HG02885 (cell line): ENCODE measurements at regions not wholly inside any gene's neighbourhood (a gene's known extent, or its start where the extent isn't known, plus 50 kb on each side); places are given as distances from the start of the nearest gene placed in this dataset.
"Not testable (repeated sequence)": the region's sequence is repeated elsewhere in the genome, so short reads cannot be mapped to it uniquely, and the experiment has no call there.

ENCODE experiments used
- ATAC-seq: cut with Tn5 transposase; IDR thresholded peaks from one replicate; pipeline ENCODE4 v1.9.1; 2021; ENCODE audit warnings: mild to moderate bottlenecking; ENCODE audit not compliant: unreplicated experiment, poor library complexity

DNA sequence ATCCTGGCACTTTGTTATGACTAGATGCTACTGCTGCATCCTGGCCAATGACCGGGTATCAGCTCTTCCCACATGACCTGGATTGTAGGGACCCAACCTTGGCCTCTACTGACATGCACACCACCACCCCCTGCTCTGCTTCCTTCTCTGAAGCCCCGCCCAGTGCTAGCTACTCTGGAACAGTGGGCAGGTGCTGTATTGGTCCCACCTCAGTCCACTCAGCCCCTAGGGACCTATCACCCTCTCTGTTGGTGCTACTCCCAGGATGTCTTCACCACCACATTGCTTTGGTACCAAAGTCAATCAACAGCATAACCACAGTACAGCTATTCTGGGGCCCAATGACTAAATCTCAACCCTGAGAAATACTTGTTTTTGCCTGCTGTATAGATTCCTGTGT, 170.2 kb upstream of the PRICKLE2 start:
- no peak for ATAC-seq

DNA sequence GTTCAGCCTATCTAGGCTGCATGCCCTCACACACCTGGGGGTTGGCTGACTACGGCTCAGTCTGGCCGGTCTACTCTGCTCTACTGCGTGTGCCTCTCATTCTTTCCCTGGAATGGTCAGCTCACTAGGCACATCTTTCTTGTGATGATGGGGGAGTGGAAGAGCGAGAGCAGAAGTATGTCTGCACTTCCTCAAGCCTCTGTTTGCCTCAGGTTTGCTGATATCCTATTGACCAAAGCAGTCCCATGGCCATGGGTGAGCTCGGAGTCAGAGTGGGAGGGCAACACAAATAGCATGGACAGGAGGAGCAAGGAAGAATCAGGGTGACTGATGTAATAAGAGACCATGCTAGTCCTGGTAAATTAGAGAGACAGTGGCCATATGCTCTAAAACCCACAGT, 167.9 kb upstream of the PRICKLE2 start:
- ATAC-seq: no peak

DNA sequence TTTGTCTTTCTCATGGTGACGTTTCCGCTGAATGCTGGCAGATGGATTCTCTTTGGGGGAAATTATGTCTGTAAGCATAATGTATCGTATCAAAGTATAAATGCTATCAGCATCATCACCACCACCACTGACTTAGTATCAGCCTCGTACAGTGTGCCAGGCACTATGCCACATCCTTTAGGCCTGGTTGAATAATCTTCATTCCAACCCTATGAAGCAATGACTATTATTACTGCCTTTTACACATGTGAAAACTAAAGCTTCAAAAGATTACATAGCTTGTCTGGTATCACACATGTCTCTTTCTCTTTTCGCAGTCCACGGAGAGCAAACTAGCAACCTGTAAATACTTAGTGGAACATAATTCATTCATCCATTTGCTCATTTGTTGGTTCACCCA, 166.7 kb upstream of the PRICKLE2 start:
- ATAC-seq: no peak

DNA sequence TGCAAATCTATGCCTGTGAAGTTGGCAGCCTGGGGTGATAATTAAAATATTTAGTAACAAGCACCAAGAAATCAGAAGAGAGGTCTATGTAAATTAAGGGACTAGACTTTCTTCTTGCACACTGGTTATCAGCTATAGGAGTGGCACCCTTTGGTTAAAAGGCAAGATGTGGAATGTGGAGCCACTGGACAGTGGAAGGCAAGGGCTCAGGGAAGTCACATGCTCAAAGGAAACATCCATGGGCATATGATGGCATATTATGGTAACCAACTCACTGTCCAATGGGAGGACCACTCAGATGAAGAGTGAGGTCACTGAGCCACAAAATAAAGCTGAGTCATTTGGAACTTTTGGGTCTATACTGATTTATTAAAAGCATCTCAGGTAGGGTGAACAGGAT, 165.6 kb upstream of the PRICKLE2 start:
- ATAC-seq: no peak

DNA sequence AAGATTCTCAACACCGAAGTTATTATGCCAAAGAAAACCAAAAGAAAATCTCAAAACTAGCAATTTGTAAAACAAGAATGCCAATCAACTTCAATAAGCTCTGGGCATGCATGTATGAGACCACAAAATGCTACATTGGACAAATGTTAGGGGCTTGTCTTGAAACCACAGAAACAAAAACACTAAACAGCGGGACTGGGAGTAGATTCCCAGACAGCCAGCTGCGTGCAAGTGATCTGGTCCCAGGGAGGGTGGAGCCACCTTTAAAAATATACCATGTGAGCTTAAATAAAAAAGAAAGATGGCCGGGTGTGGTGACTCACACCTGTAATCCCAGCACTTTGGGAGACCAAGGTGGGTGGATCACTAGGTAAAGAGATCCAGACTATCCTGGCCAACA, 163.6 kb upstream of the PRICKLE2 start:
- ATAC-seq: no peak

DNA sequence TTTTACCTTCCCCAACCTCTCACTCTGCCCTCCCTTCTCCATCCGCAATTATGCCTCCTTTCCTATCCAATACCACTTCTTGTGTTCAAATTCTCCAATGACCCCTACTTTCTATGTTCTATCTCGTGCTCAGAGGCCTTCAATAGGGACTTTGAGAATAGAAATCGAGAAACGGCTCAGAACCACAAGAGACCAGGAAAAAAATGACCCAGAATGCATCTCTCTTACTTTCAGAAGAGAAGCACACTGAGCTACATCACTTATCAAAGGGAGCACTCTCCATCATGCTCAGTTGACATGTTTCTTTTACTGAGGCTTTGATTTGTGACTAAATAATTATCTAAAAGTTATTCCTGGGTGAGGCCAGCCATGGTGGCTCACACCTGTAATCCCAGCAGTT, 162.4 kb upstream of the PRICKLE2 start:
- ATAC-seq: no peak

DNA sequence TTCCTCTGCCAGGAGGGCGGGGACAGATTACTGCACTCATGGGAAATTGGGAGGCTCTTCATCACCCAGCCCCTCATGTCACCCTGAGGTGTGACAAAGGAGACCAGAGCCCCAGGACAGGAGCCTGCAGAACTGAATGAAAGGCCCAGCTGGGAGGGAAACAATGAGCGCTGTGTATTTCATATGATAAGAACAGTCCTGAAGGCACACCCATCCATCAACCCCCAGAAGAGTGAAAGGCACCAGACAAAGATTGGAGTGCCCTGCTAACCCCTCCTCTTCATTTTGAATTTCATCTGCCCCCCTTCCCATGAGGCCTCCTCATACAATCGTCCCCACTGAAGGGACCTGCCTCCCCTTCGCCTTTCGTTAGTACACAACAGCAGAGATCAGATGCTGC, 160.0 kb upstream of the PRICKLE2 start:
- ATAC-seq: no peak

DNA sequence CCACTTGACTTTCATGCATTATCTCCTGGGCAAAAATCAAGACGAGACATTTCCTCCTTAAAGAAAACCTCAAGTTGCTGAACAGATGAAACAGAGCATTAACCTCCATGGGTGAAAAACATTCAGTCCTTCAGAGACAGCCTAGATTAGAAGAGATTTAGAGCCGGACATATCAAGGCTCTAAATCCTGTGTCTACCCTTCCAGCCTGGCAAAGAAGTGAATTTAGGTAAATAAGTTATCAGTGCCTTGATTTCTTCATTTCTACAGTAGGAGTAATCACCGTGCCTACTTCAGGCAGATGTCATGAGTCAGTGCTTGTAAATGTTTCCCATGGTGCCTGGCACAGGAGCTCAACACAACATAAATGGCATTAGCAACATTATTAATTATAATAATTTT, 159.3 kb upstream of the PRICKLE2 start:
- ATAC-seq: no peak

DNA sequence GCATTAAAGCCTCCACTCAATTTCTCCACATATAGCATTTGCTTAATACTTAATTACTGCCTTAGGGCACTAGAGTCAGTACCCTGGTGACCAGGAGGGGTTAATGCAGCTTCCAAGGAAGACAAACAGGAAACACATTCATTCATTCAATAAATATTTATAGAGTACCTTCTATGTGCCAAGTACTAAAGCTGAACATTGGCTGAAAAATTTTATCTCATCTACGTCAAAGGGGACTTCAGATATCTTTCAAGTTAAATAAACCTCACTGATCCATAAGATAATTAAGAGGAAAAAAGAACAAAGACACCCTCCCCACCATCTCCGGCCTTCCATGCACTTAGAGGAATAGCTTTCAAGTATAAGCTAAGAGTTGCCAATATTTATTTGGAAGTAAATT, 156.9 kb upstream of the PRICKLE2 start:
- no peak for ATAC-seq

DNA sequence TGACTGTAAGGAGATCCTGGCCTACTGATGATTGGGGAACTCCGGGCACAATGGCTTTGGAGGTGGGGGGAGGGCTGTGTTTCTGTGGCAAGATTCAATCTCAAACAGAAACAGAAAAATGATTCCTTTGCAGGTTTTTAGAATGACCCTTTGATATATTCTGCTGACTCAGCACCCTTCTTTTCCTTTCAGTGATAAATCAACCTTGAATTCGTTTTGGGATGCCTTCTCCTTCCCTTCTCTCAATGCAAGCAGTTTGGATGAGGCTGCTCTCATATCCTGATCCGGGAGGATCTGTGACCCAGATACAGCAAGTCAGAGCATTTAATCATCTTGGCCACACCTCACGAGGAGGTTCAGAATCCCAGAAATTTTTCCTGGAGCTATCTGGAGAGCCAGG, 156.1 kb upstream of the PRICKLE2 start:
- no peak for ATAC-seq

DNA sequence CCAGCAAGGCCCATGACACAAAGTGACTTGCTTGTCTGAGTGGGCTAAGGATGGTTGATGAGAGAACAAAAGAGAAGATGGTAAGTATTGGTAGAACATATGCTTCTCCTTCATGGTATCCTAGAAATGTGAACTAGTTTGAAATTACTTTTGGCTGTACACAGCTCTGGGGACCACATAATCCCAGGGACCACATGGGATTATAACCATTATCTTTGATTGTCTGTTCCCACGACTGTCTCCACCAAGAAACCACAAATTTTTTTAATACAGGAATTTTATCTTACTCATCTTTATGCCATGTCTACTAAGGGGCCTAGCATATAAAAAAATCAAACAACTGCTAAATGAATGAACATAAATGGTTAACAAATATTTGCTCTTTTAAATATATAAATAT, 155.3 kb upstream of the PRICKLE2 start:
- ATAC-seq: no peak

DNA sequence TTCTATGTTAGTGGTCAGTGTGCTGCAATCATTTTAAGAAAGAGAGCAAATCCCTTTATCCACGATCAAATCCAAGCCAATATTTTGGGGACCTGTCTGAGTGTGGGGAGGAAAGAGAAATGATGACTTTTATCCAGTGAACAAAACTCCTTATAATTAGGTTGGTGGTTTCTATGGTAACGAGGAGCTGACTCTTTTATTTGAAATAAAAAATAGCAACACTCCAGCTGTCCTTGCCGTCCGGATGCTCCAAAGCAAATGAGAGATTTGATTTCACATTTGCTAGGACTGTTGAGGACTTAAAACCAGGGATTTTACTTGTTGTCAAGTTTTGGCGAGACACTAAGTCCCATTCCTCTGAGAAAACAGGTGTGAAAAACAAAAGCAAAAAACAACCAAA, 154.0 kb upstream of the PRICKLE2 start:
- ATAC-seq: no peak

DNA sequence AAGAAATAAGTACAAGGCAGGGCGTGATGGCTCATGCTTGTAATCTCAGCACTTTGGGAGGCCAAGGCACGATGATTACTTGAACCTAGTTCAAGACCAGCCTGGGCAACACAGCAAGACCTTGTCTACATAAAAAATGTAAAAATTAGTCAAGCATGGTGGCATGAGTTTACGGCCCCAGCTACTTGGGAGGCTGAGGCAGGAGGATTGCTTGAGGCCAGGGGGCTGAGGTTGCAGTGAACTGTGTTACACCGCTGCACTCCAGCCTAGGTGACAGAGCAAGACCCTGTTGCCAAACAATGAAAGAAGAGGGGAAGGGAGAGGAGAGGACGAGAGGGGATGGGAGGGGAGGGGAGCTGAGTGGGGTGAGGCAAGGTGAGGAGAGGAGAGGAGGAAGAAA, 152.7 kb upstream of the PRICKLE2 start:
- no peak for ATAC-seq

DNA sequence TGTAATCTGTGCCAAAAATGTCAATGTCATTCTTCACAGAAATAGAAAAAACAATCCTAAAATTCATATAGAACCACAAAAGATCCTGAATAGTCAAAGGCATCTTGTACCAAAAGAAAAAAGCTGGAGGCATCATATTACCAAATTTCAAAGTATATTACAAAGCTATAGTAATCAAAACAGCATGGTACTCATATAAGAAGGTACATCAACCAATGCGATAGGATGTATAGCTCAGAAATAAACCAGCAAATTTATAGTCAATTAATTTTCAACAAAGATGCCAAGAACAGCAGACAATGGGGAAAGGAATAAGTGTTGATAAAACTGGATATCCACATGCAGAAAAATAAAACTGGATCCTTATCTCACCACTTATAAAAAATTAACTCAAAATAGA, 150.5 kb upstream of the PRICKLE2 start:
- no peak for ATAC-seq

DNA sequence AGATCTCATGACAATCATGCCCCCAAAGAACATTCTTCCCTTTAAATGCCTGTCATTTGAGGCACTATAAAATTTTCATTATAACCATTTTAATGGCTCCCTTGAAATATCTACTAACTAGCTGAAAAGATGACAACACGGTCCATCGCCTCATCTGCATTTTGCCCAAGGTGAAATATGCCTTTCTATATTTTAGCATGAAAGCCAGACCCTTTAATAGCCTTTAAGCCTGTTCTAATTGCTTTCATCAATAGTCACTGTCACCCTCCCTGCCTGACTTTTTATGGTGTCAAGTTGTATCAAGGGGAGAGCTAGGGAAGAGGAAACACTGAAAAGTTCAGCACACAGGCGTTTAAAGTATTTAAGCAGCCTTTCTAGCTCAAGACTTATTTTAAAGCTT, 144.1 kb upstream of the PRICKLE2 start:
- no peak for ATAC-seq

DNA sequence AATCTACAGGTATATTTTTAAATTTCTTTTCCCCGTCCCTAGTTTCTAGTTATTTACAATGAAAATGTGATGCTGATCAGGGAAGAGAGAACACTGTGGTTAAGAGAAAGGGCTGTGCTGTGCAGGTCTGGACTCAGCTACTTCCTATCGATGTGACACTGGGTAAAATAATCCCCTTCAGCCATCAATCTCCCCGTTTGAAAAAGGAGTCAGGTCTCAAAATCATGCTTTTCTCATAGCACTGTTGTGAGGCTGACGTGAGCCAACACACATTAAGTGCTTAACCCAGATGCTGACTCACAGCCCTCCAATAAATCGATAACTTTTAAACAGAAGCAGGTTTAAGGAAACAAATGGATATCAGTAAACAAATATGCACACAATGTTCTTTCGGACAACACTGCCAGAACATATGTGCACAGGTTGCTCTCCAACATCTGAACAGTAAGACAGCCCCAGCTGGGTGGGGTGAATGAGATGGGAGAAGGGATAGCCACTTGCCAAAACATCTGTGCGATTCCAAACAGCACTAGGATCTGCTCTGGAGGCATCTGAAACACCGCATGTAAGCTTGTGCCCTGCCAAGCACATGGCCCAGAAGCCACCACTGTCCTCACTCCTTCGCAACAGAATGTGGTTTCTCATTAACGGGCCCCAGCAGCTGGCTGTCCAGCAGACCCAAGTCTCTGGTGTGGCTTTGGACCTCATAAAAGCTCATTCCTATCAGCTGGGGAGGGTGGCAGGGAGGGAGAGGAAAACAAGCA, 143.2 kb upstream of the PRICKLE2 start:
- peak; percentile 60 for ATAC-seq

DNA sequence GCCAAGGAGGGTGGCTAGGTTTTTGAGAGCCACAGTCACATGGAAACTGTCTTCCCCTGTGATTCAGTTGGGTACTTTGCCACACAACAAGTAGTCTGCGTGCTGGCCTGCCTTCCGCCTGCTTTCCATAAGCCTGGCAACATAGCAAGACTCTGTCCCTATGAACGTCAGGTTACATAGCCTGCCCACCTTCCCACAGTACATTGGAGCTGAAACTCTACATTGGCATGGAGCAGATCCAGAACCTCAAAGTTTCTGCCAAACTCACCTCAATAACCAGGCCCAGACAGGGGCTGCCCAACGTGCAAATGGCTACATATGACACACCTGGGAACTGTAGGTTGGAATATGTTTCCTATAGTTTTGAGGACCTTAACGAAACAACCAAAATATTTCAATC, 140.6 kb upstream of the PRICKLE2 start:
- no peak for ATAC-seq

DNA sequence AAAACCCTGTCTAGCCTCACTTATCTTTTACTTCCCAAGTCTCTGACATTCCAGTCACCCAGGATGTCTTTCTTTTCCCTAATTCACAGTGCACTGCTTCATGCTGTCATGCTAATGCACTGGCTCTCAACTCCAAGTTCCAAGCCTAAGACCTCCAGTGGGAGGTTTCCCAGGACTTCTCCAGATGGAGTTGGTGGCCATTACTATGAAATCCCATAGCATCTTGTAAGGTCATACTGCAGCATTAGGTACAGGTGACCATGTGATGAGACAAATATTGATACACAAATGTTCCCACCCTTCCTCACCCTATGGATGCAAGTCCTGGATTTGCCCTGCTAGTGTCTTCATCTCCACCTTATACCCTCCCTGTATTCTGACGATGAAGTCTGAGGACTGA, 138.6 kb upstream of the PRICKLE2 start:
- no peak for ATAC-seq

DNA sequence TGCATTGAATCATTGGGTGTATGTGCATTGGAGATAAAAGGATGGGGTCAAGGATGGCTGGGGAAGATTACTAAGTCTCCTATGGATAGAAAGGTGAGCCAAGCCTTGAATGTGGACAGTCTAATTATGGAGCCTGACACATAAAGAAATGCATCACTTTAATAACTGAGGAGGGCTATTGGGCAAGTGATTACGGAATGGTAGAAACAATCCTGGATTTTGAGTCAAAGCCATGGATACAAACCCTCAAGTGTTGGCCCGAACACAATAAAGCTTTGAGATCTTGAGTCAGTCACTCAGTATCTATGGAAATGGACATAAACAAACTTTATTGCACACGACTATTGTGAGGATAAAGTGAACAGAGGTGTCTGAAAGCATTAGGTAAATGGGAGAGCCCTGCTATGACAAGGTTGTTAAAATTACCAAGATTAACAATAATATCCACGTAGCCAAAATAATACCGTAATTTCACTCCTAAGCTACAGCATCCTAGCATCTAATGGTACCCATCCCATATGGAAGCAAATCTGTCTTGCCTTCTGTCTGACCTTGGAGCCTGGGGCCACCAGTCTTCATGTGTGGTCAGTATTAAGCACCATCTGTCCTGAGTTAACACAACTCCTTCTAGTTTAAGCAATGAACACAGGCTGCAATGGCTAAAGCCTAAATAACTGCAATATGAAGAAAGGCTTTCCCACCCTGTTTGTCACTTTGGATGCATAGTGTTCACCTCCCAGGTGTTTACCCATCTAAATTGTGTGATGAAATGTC, 136.9 kb upstream of the PRICKLE2 start:
- ATAC-seq: no peak

DNA sequence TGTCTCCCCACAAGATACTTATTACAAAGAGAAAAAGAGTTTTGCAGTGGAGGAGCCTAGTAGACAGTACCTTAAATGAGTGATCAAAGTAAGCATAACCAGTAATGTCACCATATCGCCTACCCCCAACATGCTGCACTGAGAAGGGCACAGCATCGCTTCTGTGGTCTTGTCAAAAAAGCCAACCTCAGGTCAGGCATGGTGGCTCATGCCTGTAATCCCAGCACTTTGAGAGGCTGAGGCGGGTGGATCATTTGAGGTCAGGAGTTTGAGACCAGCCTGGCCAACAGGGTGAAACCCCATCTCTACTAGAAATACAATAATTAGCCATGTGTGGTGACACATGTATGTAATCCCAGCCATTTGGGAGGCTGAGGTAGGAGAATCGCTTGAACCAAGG, 135.8 kb upstream of the PRICKLE2 start:
- ATAC-seq: not testable (repeated sequence)

DNA sequence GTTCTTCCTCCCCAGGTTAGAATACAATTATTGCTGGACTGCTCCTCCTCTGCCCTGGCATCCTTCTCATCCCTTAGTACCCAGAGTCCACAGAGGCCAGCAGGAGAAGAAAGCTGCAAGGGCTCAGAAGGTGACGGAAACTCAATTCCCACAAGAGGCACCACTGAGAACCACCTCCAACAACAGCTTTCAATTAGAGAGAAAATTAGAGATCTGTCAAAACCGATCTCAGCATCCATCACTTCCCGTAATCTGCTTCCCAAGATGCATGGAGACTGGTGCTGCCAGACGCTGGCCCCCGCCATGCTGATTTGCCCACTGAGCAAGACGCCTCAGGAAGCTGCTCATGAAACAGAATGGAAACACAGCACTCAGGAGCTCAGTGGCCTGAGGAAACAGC, 135.0 kb upstream of the PRICKLE2 start:
- ATAC-seq: no peak

DNA sequence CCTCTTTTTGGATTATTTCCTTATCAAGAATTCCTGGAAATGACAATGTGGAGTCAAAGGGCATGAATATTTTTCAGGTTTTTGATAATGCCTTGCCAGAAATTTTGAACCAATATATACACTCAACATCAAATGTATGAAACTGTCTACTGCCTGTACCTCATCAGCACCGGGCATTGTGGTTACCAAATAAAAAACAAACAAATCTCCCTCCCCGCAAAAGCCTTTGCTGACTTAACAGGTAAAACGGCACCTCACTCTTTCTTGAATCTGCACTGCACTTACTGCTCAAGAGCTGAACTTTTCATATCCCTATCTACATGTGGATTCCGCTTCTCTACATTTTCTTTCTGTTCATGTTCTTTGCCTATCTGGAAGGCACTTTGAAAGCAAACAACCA, 134.5 kb upstream of the PRICKLE2 start:
- ATAC-seq: no peak
